H9 (cell line): ENCODE measurements at regions not wholly inside any gene's neighbourhood (a gene's known extent, or its start where the extent isn't known, plus 50 kb on each side); places are given as distances from the start of the nearest gene placed in this dataset.

ENCODE experiments used
- DNase-seq: peaks from one replicate; pipeline ENCODE4 v3.0.0-alpha.2; 2017
- H2AFZ ChIP-seq: one replicate; pipeline ENCODE4 v1.6.1; 2013; ENCODE audit warnings: mild to moderate bottlenecking, low read length, control low read depth, moderate library complexity
- H2AK5ac ChIP-seq: 2 replicates; pipeline ENCODE4 v1.6.1; 2013; ENCODE audit warnings: low read length, control low read depth, mixed read lengths; ENCODE audit not compliant: insufficient read length
- H2BK120ac ChIP-seq: one replicate; pipeline ENCODE4 v1.6.1; 2013; ENCODE audit warnings: low read depth, mild to moderate bottlenecking, low read length, control low read depth, inconsistent platforms; ENCODE audit not compliant: poor library complexity, severe bottlenecking
- H2BK12ac ChIP-seq: 2 replicates; pipeline ENCODE4 v1.6.1; 2013; ENCODE audit warnings: low read length, control low read depth, mixed read lengths, low read depth; ENCODE audit not compliant: insufficient read length
- H2BK15ac ChIP-seq: 2 replicates; pipeline ENCODE4 v1.6.1; 2013; ENCODE audit warnings: low read depth, low read length, control low read depth
- H2BK20ac ChIP-seq: one replicate; pipeline ENCODE4 v1.6.1; 2013; ENCODE audit warnings: low read depth, mild to moderate bottlenecking, low read length, control low read depth, inconsistent platforms; ENCODE audit not compliant: poor library complexity, severe bottlenecking
- H2BK5ac ChIP-seq: 2 replicates; pipeline ENCODE4 v1.6.1; 2013; ENCODE audit warnings: low read length, control low read depth, mixed read lengths; ENCODE audit not compliant: insufficient read length
- H3K14ac ChIP-seq: 2 replicates; pipeline ENCODE4 v1.6.1; 2013; ENCODE audit warnings: low read length, control low read depth; ENCODE audit not compliant: insufficient read depth
- H3K18ac ChIP-seq: 2 replicates; pipeline ENCODE4 v1.6.1; 2013; ENCODE audit warnings: low read depth, mild to moderate bottlenecking, mixed read lengths, low read length, control low read depth; ENCODE audit not compliant: insufficient read length
- H3K23ac ChIP-seq: 2 replicates; pipeline ENCODE4 v1.6.1; 2013; ENCODE audit warnings: low read length, control low read depth, mixed read lengths, low read depth; ENCODE audit not compliant: insufficient read length
- H3K23me2 ChIP-seq: 2 replicates; pipeline ENCODE4 v1.6.1; 2013; ENCODE audit warnings: low read depth, mild to moderate bottlenecking, mixed read lengths, low read length, control low read depth; ENCODE audit not compliant: insufficient read length, poor library complexity, severe bottlenecking
- H3K27ac ChIP-seq: 2 replicates; pipeline ENCODE4 v1.5.1; 2013; ENCODE audit warnings: low read length, control low read depth, mixed read lengths, low read depth; ENCODE audit not compliant: insufficient read length
- H3K27me3 ChIP-seq: 2 replicates; pipeline ENCODE4 v1.6.1; 2013; ENCODE audit warnings: low read length, control low read depth, inconsistent platforms; ENCODE audit not compliant: insufficient read depth
- H3K4ac ChIP-seq: 2 replicates; pipeline ENCODE4 v1.6.1; 2013; ENCODE audit warnings: low read depth, mild to moderate bottlenecking, control low read depth, inconsistent platforms, low read length, moderate library complexity
- H3K4me1 ChIP-seq: 2 replicates; pipeline ENCODE4 v1.6.1; 2013; ENCODE audit warnings: low read length, control low read depth, inconsistent platforms; ENCODE audit not compliant: insufficient read depth
- H3K4me2 ChIP-seq: 2 replicates; pipeline ENCODE4 v1.6.1; 2013; ENCODE audit warnings: low read length, control low read depth, mixed read lengths; ENCODE audit not compliant: insufficient read length, insufficient read depth
- H3K56ac ChIP-seq: 2 replicates; pipeline ENCODE4 v1.6.1; 2013; ENCODE audit warnings: low read depth, mild to moderate bottlenecking, mixed read lengths, low read length, control low read depth; ENCODE audit not compliant: insufficient read length
- H3K79me1 ChIP-seq: 2 replicates; pipeline ENCODE4 v1.6.1; 2013; ENCODE audit warnings: low read depth, mild to moderate bottlenecking, moderate library complexity, low read length, control low read depth, inconsistent platforms; ENCODE audit not compliant: insufficient read depth, poor library complexity, severe bottlenecking
- H3K79me2 ChIP-seq: 2 replicates; pipeline ENCODE4 v1.6.1; 2013; ENCODE audit warnings: low read length, control low read depth, inconsistent platforms; ENCODE audit not compliant: insufficient read depth
- H3K9ac ChIP-seq: 2 replicates; pipeline ENCODE4 v1.6.1; 2013; ENCODE audit warnings: low read length, control low read depth, mixed read lengths; ENCODE audit not compliant: insufficient read length; ENCODE audit errors: extremely low read depth
- H3K9me3 ChIP-seq: one replicate; pipeline ENCODE4 v1.6.1; 2013; ENCODE audit warnings: low read depth, low read length, inconsistent platforms; ENCODE audit not compliant: control insufficient read depth
- H3T11ph ChIP-seq: one replicate; pipeline ENCODE4 v1.6.1; 2013; ENCODE audit warnings: mild to moderate bottlenecking, low read length, control low read depth, inconsistent platforms
- H4K20me1 ChIP-seq: one replicate; pipeline ENCODE4 v1.6.1; 2013; ENCODE audit not compliant: control insufficient read depth, insufficient read length, insufficient read depth
- H4K5ac ChIP-seq: 2 replicates; pipeline ENCODE4 v1.6.1; 2013; ENCODE audit warnings: low read depth, mild to moderate bottlenecking, mixed read lengths, low read length, control low read depth; ENCODE audit not compliant: insufficient read length
- H4K8ac ChIP-seq: replicated peaks from 2 replicates; pipeline ENCODE4 v1.6.1; 2013; ENCODE audit warnings: low read length, control low read depth, mixed read lengths, low read depth; ENCODE audit not compliant: insufficient read length
- H4K91ac ChIP-seq: 2 replicates; pipeline ENCODE4 v1.6.1; 2013; ENCODE audit warnings: low read depth, mild to moderate bottlenecking, moderate library complexity, mixed read lengths, low read length, control low read depth; ENCODE audit not compliant: insufficient read length
- H3K27ac Mint-ChIP-seq, 3 experiments: 2 replicates in 2 of 3; 3 replicates in 1 of 3; pipeline ENCODE4 v1.8.0; 2020 to 2021; ENCODE audit warnings: mixed read lengths in 3 of 3, mild to moderate bottlenecking in 1 of 3, moderate library complexity in 1 of 3
- H3K27me3 Mint-ChIP-seq: 2 replicates; pipeline ENCODE4 v1.8.0; 2021; ENCODE audit warnings: low read depth, mild to moderate bottlenecking, moderate library complexity, mixed read lengths
- H3K36me3 Mint-ChIP-seq, 3 experiments: 2 replicates in 2 of 3; 3 replicates in 1 of 3; pipeline ENCODE4 v1.8.0; 2020 to 2021; ENCODE audit warnings: low read depth in 3 of 3, mixed read lengths in 3 of 3; ENCODE audit not compliant: insufficient read depth in 1 of 3
- H3K4me1 Mint-ChIP-seq, 2 experiments: 2 replicates each; pipeline ENCODE4 v1.8.0; 2020; ENCODE audit warnings: mixed read lengths in 2 of 2
- H3K4me3 Mint-ChIP-seq, 2 experiments: 2 replicates in 1 of 2; 3 replicates in 1 of 2; pipeline ENCODE4 v1.8.0; 2020 to 2021; ENCODE audit warnings: mild to moderate bottlenecking in 2 of 2, mixed read lengths in 2 of 2, moderate library complexity in 1 of 2
- H3K9me3 Mint-ChIP-seq, 2 experiments: 2 replicates in 1 of 2; 3 replicates in 1 of 2; pipeline ENCODE4 v1.8.0; 2020; ENCODE audit warnings: mild to moderate bottlenecking in 2 of 2, mixed read lengths in 2 of 2, moderate library complexity in 1 of 2
- CTCF ChIP-seq: fragments of 200-600 bp; sonication (generic); conservative IDR thresholded peaks from 3 replicates; pipeline ENCODE4 v1.8.0; 2021; ENCODE audit warnings: antibody characterized with exemption, mild to moderate bottlenecking
- WGBS: extraction: QIAGEN DNeasy Blood & Tissue Kit; methylation state at CpG from one replicate; pipeline ENCODE4 v1.1.7; 2013; ENCODE audit warnings: missing lambda C conversion rate, low lambda C conversion rate, mixed read lengths; ENCODE audit not compliant: insufficient read length; ENCODE audit errors: extremely low coverage; 5-methylcytosine and 5-hydroxymethylcytosine counted together

- Histone ChIP-seq H3K4me1 (0 out of 2 replicates have a peak, but pooled peaks cover 2% of the 10 kb centered on the region), H3K23me2 (no peaks in the 10 kb centered on the region), H3T11ph (no peak overlapping the region), H4K8ac (no peak overlapping the region), H2BK120ac (no peak overlapping the region), H2AK5ac (no peak overlapping the region), H3K18ac (no peak overlapping the region), H2BK15ac (no peak overlapping the region), H3K23ac (no peak overlapping the region), H2BK20ac (no peak overlapping the region), H3K79me1 (no peaks in the 10 kb centered on the region), H3K14ac (no peak overlapping the region), H2BK5ac (no peak overlapping the region), H3K79me2 (no peaks in the 10 kb centered on the region), H3K27ac (no peak overlapping the region), H3K4me2 (no peak overlapping the region), H3K9me3 (no peaks in the 10 kb centered on the region), H3K56ac (no peak overlapping the region), H3K4ac (no peak overlapping the region), H4K20me1 (no peaks in the 10 kb centered on the region), H4K5ac (no peak overlapping the region), H3K9ac (no peak overlapping the region), H3K27me3 (no peaks in the 10 kb centered on the region), H2AFZ (no peak overlapping the region), H2BK12ac (no peak overlapping the region), H4K91ac (no peak overlapping the region)
- no peak overlapping the region for H3K4me3 Mint-ChIP-seq
- no peak overlapping the region for H3K27ac Mint-ChIP-seq
- no peaks in the 10 kb centered on the region for H3K27me3 Mint-ChIP-seq
- no peak for DNase-seq
- no peak for TF ChIP-seq CTCF
- peaks cover 11 to 18% of the 10 kb centered on the region in 2 experiments for H3K4me1 Mint-ChIP-seq
- peaks cover 62% of the 10 kb centered on the region in 2 experiments for H3K9me3 Mint-ChIP-seq
- WGBS: no CpG with 5 or more reads among the region's 1 CpG
- H3K36me3 Mint-ChIP-seq: 0 out of 7 replicates have a peak, but pooled peaks cover 0 to 2% (median 1%) of the 10 kb centered on the region in 3 experiments
Measured at GRCh38 chrX:80138938-80139337, 124.4 kb downstream of the TBX22 start.
